ENCODE measurements at regions not wholly inside any gene's neighbourhood (a gene's known extent, or its start where the extent isn't known, plus 50 kb on each side); places are given as distances from the start of the nearest gene placed in this dataset.

DNA sequence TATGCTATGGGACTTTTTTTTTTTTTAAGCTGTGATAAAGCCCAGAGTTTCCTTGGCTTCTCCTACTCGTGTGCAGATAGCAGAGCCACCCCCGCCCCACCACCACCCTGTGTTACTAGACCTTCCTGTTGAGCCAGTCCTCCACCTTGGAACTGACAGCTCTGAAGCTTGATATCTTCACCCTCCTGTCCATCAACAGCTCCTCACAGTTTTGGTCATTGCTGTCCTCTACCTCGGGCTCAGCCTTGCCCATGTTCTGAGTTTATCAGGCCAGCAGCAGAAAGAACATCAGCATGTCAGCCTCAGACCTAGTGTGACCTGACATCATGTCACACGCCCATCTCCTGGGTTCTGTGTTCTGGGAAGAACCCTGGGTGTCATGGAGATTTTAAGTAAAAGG lies 167.1 kb upstream of the RAI14 start:
- Histone ChIP-seq H3K27me3 (no peaks in the 10 kb centered on the region), H3K27ac (peak overlapping the region in 2 of 4 donors; percentile 3 to 87), H3K9me3 (no peaks in the 10 kb centered on the region), H3K36me3 (replicated peaks in 1 of 2; ENCODE audit: insufficient read depth in 1 of 2, low read depth in 2 of 2) (no peaks in the 10 kb centered on the region), H3K4me1 (peaks cover 48% of the 10 kb centered on the region), H3K4me3 (no peak overlapping the region)
- DNase-seq (no peak), ATAC-seq (no peak)
- TF ChIP-seq, protein P1, sequence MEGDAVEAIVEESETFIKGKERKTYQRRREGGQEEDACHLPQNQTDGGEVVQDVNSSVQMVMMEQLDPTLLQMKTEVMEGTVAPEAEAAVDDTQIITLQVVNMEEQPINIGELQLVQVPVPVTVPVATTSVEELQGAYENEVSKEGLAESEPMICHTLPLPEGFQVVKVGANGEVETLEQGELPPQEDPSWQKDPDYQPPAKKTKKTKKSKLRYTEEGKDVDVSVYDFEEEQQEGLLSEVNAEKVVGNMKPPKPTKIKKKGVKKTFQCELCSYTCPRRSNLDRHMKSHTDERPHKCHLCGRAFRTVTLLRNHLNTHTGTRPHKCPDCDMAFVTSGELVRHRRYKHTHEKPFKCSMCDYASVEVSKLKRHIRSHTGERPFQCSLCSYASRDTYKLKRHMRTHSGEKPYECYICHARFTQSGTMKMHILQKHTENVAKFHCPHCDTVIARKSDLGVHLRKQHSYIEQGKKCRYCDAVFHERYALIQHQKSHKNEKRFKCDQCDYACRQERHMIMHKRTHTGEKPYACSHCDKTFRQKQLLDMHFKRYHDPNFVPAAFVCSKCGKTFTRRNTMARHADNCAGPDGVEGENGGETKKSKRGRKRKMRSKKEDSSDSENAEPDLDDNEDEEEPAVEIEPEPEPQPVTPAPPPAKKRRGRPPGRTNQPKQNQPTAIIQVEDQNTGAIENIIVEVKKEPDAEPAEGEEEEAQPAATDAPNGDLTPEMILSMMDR (IDR thresholded peaks at IDR 0.05) = no peak
- TF ChIP-seq POLR2A (IDR thresholded peaks at IDR 0.05) = no peak
- intact Hi-C loops (cut with DNase I) = no loop called here
- WGBS, 2 donors = 32 to 56% methylated on average over 3 to 4 of the region's 4 CpGs

DNA sequence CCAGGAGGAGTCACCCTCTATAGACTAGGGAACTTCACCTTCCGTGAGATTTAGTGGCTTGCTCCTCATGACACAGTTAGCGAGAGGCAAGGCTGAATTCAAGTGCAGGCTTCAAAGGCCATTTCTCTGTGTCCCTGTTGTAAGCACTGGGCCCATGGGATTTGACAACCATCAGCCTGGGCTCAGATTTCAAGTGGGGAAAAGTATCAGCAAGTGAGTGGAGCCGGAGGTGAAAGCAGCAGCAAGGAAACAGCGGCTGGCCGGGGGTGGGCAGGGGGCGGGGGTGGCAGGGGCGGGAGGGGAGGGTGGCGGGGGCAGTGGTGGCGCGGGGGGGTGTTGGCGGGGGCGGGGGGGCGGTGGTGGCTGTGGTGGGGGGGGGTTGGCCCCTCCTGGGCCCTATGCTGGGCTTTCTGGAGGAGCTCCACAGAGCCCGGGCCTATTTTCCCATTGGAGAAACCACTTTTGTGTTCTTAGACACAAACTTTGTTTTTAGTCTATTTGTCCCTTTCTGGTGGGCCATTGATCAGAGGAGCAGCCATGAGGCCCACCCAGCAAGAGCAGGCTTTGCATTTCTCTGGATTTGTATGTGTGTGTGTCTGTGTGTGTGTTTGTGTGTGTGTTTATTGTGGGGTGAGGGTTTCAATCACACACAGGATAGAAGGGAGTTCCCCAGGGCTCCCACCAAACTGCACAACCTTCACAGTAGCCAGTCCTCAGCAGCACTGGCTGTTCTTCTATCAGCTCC lies 165.4 kb upstream of the RAI14 start:
- TF ChIP-seq, protein P1 (IDR thresholded peaks at IDR 0.05) = no peak
- TF ChIP-seq POLR2A (IDR thresholded peaks at IDR 0.05) = no peak
- no peak overlapping the region for H3K27ac ChIP-seq
- ATAC-seq (no peak), DNase-seq (no peak)
- intact Hi-C loops (cut with DNase I) = no loop called here
- H3K9me3 ChIP-seq = no peaks in the 10 kb centered on the region
- H3K36me3 ChIP-seq (replicated peaks in 1 of 2; ENCODE audit: insufficient read depth in 1 of 2, low read depth in 2 of 2) = no peaks in the 10 kb centered on the region
- peaks cover 32% of the 10 kb centered on the region for H3K4me1 ChIP-seq
- no peak overlapping the region for H3K4me3 ChIP-seq
- 71 to 92% methylated on average over 3 to 6 of the region's 14 CpGs for WGBS, 2 donors
- no peaks in the 10 kb centered on the region for H3K27me3 ChIP-seq

DNA sequence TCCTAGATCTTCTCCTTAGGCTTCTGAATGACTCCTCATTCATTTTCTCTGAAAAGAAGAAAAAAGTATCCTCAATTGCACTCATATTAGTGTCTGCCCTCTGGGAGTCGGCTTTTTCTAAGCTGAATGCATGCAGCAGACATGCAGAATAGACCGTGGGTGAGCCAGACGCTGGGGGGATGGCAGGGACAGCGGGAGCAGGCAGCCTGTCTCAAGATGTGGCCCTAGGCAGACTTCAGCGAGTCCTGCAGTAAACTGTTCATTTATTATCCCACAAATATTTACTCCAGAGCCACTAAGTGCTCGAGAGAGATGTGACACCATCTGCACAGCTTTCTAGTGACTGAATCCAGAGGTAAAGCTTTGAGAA lies 164.9 kb upstream of the RAI14 start:
- no peaks in the 10 kb centered on the region for H3K36me3 ChIP-seq (replicated peaks in 1 of 2; ENCODE audit: insufficient read depth in 1 of 2, low read depth in 2 of 2)
- DNase-seq = no peak
- no peak overlapping the region for H3K4me3 ChIP-seq
- no peaks in the 10 kb centered on the region for H3K27me3 ChIP-seq
- no peaks in the 10 kb centered on the region for H3K9me3 ChIP-seq
- TF ChIP-seq, protein P1 (IDR thresholded peaks at IDR 0.05) = no peak
- no peak for TF ChIP-seq POLR2A (IDR thresholded peaks at IDR 0.05)
- intact Hi-C loops (cut with DNase I) = no loop called here
- 83 to 94% methylated on average over 6 of the region's 6 CpGs for WGBS, 2 donors
- peaks cover 27% of the 10 kb centered on the region for H3K4me1 ChIP-seq
- no peak for ATAC-seq
- no peak overlapping the region for H3K27ac ChIP-seq

DNA sequence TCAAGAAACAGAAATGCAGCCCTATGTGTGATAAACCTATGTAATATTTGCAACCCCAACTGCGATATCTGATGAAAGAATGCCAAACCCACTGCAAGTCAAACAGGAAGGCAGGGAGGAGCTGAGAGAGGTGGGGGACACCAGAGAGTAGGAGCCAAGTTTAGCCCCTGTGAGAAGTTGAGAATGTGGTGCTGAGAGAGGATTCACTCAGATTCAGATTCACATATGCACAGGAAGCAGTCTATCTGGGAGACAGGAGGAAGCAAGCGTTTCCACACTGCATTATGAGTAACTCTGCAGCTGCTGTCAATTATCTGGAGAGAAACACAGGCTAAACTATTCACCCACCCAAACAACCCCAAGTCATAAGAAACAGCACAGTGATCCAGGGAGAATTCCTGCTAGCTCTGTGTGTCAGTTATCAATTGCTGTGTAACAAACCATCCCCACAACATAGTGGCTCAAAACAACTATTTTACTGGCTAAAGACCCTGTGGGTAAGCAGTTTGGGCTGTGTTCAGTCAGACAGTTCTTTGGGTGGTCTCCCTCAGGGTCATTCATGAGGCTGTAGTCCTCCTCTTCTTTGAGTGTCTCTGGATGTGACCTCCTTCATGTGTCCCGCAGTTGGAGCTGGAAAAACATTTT lies 161.9 kb upstream of the RAI14 start:
- H3K4me3 ChIP-seq = no peak overlapping the region
- WGBS, 2 donors = 75 to 94% methylated on average over 3 of the region's 3 CpGs
- no peak for DNase-seq
- peaks cover 8% of the 10 kb centered on the region for H3K4me1 ChIP-seq
- ATAC-seq = no peak
- H3K27ac ChIP-seq = no peak overlapping the region
- no peaks in the 10 kb centered on the region for H3K27me3 ChIP-seq
- intact Hi-C loops (cut with DNase I) = no loop called here
- H3K9me3 ChIP-seq = no peaks in the 10 kb centered on the region
- H3K36me3 ChIP-seq (replicated peaks in 1 of 2; ENCODE audit: insufficient read depth in 1 of 2, low read depth in 2 of 2) = no peaks in the 10 kb centered on the region
- TF ChIP-seq, protein P1 (IDR thresholded peaks at IDR 0.05) = no peak
- TF ChIP-seq POLR2A (IDR thresholded peaks at IDR 0.05) = no peak

DNA sequence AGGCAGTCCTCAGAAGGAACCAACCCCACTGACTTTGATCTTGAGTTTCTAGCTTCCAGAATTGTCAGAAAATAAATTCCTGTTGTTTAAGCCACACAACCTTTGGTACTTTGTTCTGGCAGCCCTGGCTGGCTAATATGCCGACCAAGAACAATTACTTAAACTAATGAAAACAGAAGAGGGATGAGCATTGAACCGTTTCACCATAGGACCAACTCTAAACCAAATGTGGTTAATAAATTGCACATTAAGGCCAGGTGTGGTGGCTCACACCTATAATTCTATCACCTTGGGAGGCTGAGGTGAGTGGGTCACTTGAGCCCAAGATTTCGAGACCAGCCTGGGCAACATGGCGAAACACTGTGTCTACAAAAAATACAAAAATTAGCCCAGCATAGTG lies 160.9 kb upstream of the RAI14 start:
- 83 to 87% methylated on average over 4 of the region's 4 CpGs for WGBS, 2 donors
- peaks cover 5% of the 10 kb centered on the region for H3K4me1 ChIP-seq
- no peak overlapping the region for H3K4me3 ChIP-seq
- no peaks in the 10 kb centered on the region for H3K9me3 ChIP-seq
- no peak overlapping the region for H3K27ac ChIP-seq
- no peaks in the 10 kb centered on the region for H3K36me3 ChIP-seq (replicated peaks in 1 of 2; ENCODE audit: insufficient read depth in 1 of 2, low read depth in 2 of 2)
- TF ChIP-seq, protein P1 (IDR thresholded peaks at IDR 0.05) = no peak
- no peak for TF ChIP-seq POLR2A (IDR thresholded peaks at IDR 0.05)
- intact Hi-C loops (cut with DNase I) = no loop called here
- no peaks in the 10 kb centered on the region for H3K27me3 ChIP-seq
- ATAC-seq = no peak
- DNase-seq = no peak
